GM23248 (cell line): ENCODE measurements at regions not wholly inside any gene's neighbourhood (a gene's known extent, or its start where the extent isn't known, plus 50 kb on each side); places are given as distances from the start of the nearest gene placed in this dataset.

Source experiments
- EZH2 ChIP-seq: fragments of 200-600 bp; sonication (generic); IDR thresholded peaks from 2 replicates; pipeline ENCODE4 v1.6.1; 2018; ENCODE audit warnings: antibody characterized with exemption, mild to moderate bottlenecking; ENCODE audit not compliant: insufficient read depth, poor library complexity, severe bottlenecking
- EZH2phosphoT487 ChIP-seq: fragments of 200-600 bp; sonication (generic); IDR thresholded peaks from 2 replicates; pipeline ENCODE4 v1.6.1; 2018; ENCODE audit warnings: antibody characterized with exemption, moderate library complexity, mild to moderate bottlenecking, low read depth; ENCODE audit not compliant: insufficient read depth

DNA sequence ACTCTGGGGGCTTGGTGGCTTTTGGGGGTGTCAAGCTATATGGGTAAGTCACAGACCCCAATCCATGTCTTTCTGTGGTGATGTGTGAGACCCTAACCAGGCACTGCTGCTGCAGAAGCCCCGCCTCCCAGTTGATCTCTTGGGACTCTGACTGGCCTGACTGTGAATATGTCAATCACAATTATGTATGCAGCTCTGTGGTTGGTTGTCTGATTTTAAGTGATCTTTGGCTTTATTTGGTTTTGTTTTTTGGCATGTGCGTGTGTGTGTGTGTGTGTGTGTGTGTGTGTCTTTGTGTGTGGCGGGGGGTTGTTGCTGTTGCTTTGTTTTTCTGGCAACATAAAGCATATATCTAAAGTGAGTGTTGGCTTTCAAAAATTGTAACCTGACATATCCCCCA lies 78.5 kb upstream of the GLS start:
- TF ChIP-seq EZH2phosphoT487 (no peak), EZH2 (no peak)
